A549 (cell line): ENCODE measurements at regions not wholly inside any gene's neighbourhood (a gene's known extent, or its start where the extent isn't known, plus 50 kb on each side); places are given as distances from the start of the nearest gene placed in this dataset.

Experiments
- ATAC-seq, 2 experiments: fragments of 200-7000 bp in 1 of 2; fragments of >200 bp in 1 of 2; cut with Nextera tagmentation in 1 of 2; cut with Tn5 transposase in 1 of 2; 3 replicates each; pipeline versions ENCODE4 v1.8.0 to v1.9.1; 2018 to 2020; ENCODE audit warnings: mild to moderate bottlenecking in 1 of 2, moderate library complexity in 1 of 2
- CTCF ChIA-PET: fragments of 300-600 bp; sonication (Branson Sonifier 250); formaldehyde crosslinking; extraction: SDS; loops from one replicate; lab custom pipeline; 2021; ENCODE audit warnings: antibody characterized with exemption, inconsistent platforms; lab: Yijun Ruan, JAX
- POLR2A ChIA-PET: fragments of 350-600 bp; formaldehyde crosslinking; extraction: SDS; loops from one replicate; lab custom pipeline; 2021; ENCODE audit warnings: antibody characterized with exemption, inconsistent platforms; lab: Yijun Ruan, JAX
- DNase-seq, 2 experiments: peaks; one replicate each; pipeline versions ENCODE4 v3.0.0 to v3.0.0-alpha.2; 2011 to 2016; ENCODE audit warnings: low read depth in 1 of 2, low spot score in 1 of 2
- FAIRE-seq: peaks from 2 replicates; lab custom pipeline; 2011; peaks lifted over from hg19 to GRCh38; lab: Jason Lieb, UNC
- H3K27ac ChIP-seq, 2 experiments: fragments of >200 bp; sonication (Bioruptor Twin); formaldehyde crosslinking; 3 replicates each; pipeline ENCODE4 v1.5.1; 2016 to 2017
- H3K4me1 ChIP-seq: fragments of >200 bp; sonication (Bioruptor Twin); formaldehyde crosslinking; 3 replicates; pipeline ENCODE4 v1.6.1; 2016
- H3K4me2 ChIP-seq: fragments of >200 bp; sonication (Bioruptor Twin); formaldehyde crosslinking; 3 replicates; pipeline ENCODE4 v1.6.1; 2016
- H3K4me3 ChIP-seq: fragments of >200 bp; sonication (Bioruptor Twin); formaldehyde crosslinking; 3 replicates; pipeline ENCODE4 v1.5.1; 2016
- H3K9me3 ChIP-seq: fragments of >200 bp; sonication (Bioruptor Twin); formaldehyde crosslinking; 3 replicates; pipeline ENCODE4 v1.6.1; 2016
- BHLHE40 ChIP-seq: IDR thresholded peaks from 2 replicates; pipeline ENCODE4 v1.6.1; 2012; ENCODE audit warnings: low read depth, low read length, inconsistent platforms
- CBX2 ChIP-seq: fragments of 200-600 bp; sonication (generic); IDR thresholded peaks from 2 replicates; pipeline ENCODE4 v1.6.1; 2016; ENCODE audit warnings: low read depth, mild to moderate bottlenecking, borderline replicate concordance
- CBX8 ChIP-seq: fragments of 200-600 bp; sonication (generic); IDR thresholded peaks from 2 replicates; pipeline ENCODE4 v1.6.1; 2016
- CEBPB ChIP-seq, 2 experiments: fragments of >200 bp in 1 of 2; sonication (Bioruptor Twin) in 1 of 2; formaldehyde crosslinking in 1 of 2; IDR thresholded peaks; 2 replicates each; pipeline ENCODE4 v1.6.1; 2012 to 2016
- CHD2 ChIP-seq: fragments of 150-350 bp; IDR thresholded peaks from 2 replicates; pipeline ENCODE4 v1.6.1; 2014; ENCODE audit warnings: low read length; ENCODE audit not compliant: partially characterized antibody
- CHD4 ChIP-seq: fragments of 200-600 bp; sonication (generic); IDR thresholded peaks from 2 replicates; pipeline ENCODE4 v1.6.1; 2016; ENCODE audit warnings: antibody characterized with exemption, mild to moderate bottlenecking, borderline replicate concordance
- E2F6 ChIP-seq: IDR thresholded peaks from 2 replicates; pipeline ENCODE4 v1.6.1; 2012; ENCODE audit warnings: low read depth, borderline replicate concordance
- ESRRA ChIP-seq: fragments of 150-350 bp; IDR thresholded peaks from 2 replicates; pipeline ENCODE4 v1.6.1; 2014; ENCODE audit warnings: mild to moderate bottlenecking, low read length, borderline replicate concordance
- FOSB ChIP-seq: fragments of 250-450 bp; sonication (Bioruptor Pico); IDR thresholded peaks from 2 replicates; pipeline ENCODE4 v1.5.0; 2020; ENCODE audit warnings: mild to moderate bottlenecking, moderate library complexity
- FOSL2 ChIP-seq, 2 experiments: fragments of 450-650 bp in 1 of 2; fragments of >200 bp in 1 of 2; sonication (Bioruptor Twin) in 1 of 2; formaldehyde crosslinking; IDR thresholded peaks; 2 replicates each; pipeline versions ENCODE4 v1.5.0 to v1.6.1; 2016 to 2020; ENCODE audit warnings: mild to moderate bottlenecking in 1 of 2, moderate library complexity in 1 of 2
- GATA3 ChIP-seq: IDR thresholded peaks from 2 replicates; pipeline ENCODE4 v1.6.1; 2012; ENCODE audit warnings: borderline replicate concordance
- HOXB13 ChIP-seq: fragments of 250-450 bp; sonication (Bioruptor Pico); IDR thresholded peaks from 2 replicates; pipeline ENCODE4 v1.5.0; 2020; ENCODE audit warnings: low read depth, mild to moderate bottlenecking, moderate library complexity
- HOXB5 ChIP-seq: fragments of 250-450 bp; sonication (Bioruptor Pico); IDR thresholded peaks from 2 replicates; pipeline ENCODE4 v1.5.0; 2020; ENCODE audit warnings: mild to moderate bottlenecking, moderate library complexity
- MAFK ChIP-seq: fragments of 450-650 bp; IDR thresholded peaks from 2 replicates; pipeline ENCODE4 v1.6.1; 2014; ENCODE audit not compliant: partially characterized antibody
- NR3C1 ChIP-seq: fragments of >200 bp; sonication (Bioruptor Twin); formaldehyde crosslinking; IDR thresholded peaks from 3 replicates; pipeline ENCODE4 v1.6.1; 2017
- RAD21 ChIP-seq, 2 experiments: fragments of >200 bp in 1 of 2; sonication (Bioruptor Twin) in 1 of 2; formaldehyde crosslinking in 1 of 2; IDR thresholded peaks in 1 of 2; conservative IDR thresholded peaks in 1 of 2; 2 replicates in 1 of 2; 3 replicates in 1 of 2; pipeline ENCODE4 v1.6.1; 2012 to 2018; ENCODE audit warnings: inconsistent platforms in 1 of 2
- RFX5 ChIP-seq: fragments of 450-650 bp; IDR thresholded peaks from 2 replicates; pipeline ENCODE4 v1.7.1; 2014; ENCODE audit warnings: antibody characterized with exemption, mild to moderate bottlenecking, moderate library complexity
- RNF2 ChIP-seq: fragments of 200-600 bp; sonication (generic); IDR thresholded peaks from 2 replicates; pipeline ENCODE4 v1.6.1; 2016; ENCODE audit warnings: low read depth, mild to moderate bottlenecking, antibody characterized with exemption, moderate library complexity, borderline replicate concordance
- SMC3 ChIP-seq: fragments of >200 bp; sonication (Bioruptor Twin); formaldehyde crosslinking; IDR thresholded peaks from 3 replicates; pipeline ENCODE4 v1.6.1; 2018; ENCODE audit warnings: inconsistent platforms
- WGBS: methylation state at CpG from one replicate; pipeline ENCODE4 v1.1.6; 2017; ENCODE audit errors: missing lambda C conversion rate; 5-methylcytosine and 5-hydroxymethylcytosine counted together
- TF ChIP-seq, protein P1 (sequence below): fragments of 150-350 bp; IDR thresholded peaks from 2 replicates; pipeline ENCODE4 v1.6.1; 2014; ENCODE audit warnings: low read depth, mild to moderate bottlenecking, low read length
- TF ChIP-seq, protein P2 (sequence below): fragments of 250-450 bp; sonication (Bioruptor Pico); IDR thresholded peaks from 2 replicates; pipeline ENCODE4 v1.5.0; 2020; ENCODE audit warnings: low read depth, mild to moderate bottlenecking, moderate library complexity

DNA sequence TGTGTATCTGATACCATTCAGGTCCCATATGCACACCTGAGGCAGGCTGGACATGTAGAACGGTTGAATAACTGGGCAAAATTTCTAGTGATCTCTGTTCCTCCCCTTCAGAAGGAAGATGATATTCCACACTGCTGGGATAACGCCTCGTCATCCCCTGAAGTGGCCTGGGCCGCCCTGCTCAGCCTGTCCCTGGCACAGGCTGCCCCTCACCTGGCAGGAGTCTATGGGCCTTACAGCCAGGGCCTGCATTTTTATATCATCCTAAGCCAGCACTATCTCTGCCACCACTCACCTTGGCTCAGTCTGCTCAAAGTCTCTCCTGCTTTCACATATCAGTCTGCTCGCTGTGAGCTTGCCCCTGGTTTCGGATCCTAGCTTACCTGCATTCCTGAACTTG, 209.2 kb downstream of the CSNK2A3 start:
- no peak for FAIRE-seq
- POLR2A ChIA-PET = no interaction called here

GRCh38 chr11:11142430-11142829, 210.6 kb downstream of the CSNK2A3 start:
- Histone ChIP-seq H3K9me3 (no peaks in the 10 kb centered on the region), H3K27ac (no peak overlapping the region), H3K4me1 (no peaks in the 10 kb centered on the region), H3K4me2 (no peak overlapping the region), H3K4me3 (no peak overlapping the region)
- no peak for FAIRE-seq
- ChIA-PET CTCF (interaction anchor here (1.6 kb wide), 1 partner anchor 35 kb away, joined by 5 read pairs; no protein-coding TSS in a partner anchor), POLR2A (no interaction called here)
- no peak for TF ChIP-seq CEBPB (IDR thresholded peaks at IDR 0.05)
- no peak for TF ChIP-seq ESRRA
- no peak for TF ChIP-seq RNF2
- no peak for TF ChIP-seq FOSL2 (IDR thresholded peaks at IDR 0.05)
- no peak for TF ChIP-seq FOSL2 (CRISPR knock-in tag; IDR thresholded peaks at IDR 0.05)
- no peak for DNase-seq
- WGBS = 72% methylated on average over 4 of the region's 4 CpGs
- no peak for ATAC-seq

More for the DNA sequence above, 209.2 kb downstream of the CSNK2A3 start:
- CTCF ChIA-PET = interaction anchor here (1.1 kb wide), 1 partner anchor 40 kb away, joined by 3 read pairs; no protein-coding TSS in a partner anchor
- Histone ChIP-seq H3K4me3 (no peak overlapping the region), H3K4me2 (no peak overlapping the region)
- 79% methylated on average over 6 of the region's 6 CpGs for WGBS
- no peak for DNase-seq
- no peak for TF ChIP-seq BHLHE40
- no peak for TF ChIP-seq NR3C1
- TF ChIP-seq, all 56 proteins: peak for 0
- H3K9me3 ChIP-seq = no peaks in the 10 kb centered on the region
- ATAC-seq = no peak
- no peaks in the 10 kb centered on the region for H3K4me1 ChIP-seq
- H3K27ac ChIP-seq = no peak overlapping the region

DNA sequence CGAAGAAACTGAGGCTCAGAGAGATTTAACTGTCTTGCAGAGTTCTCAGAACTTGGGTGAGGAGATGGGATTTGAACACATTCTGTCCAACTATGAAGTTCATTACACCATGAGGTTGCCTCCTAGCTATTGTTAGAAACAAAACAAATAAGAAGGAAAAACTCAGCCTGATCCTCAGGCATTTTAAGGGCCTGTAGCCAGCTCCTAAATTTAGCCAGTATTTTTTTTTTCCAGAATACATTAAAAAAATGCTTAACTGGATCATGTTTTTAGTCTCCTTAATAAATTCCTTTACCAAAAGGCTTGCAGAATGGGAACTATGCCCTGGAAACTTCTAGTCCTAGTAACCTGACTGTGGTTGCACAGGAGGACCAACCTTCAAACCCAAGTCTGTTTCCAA, 212.0 kb downstream of the CSNK2A3 start:
- 8% methylated on average over 1 of the region's 1 CpG for WGBS
- no peak for ATAC-seq
- Histone ChIP-seq H3K27ac (no peak overlapping the region), H3K9me3 (no peaks in the 10 kb centered on the region), H3K4me1 (no peaks in the 10 kb centered on the region), H3K4me3 (no peak overlapping the region), H3K4me2 (no peak overlapping the region)
- CTCF ChIA-PET = interaction anchor here (0.6 to 1.6 kb wide), 3 partner anchors 37 to 622 kb away, joined by 3 to 5 read pairs (median 3); no protein-coding TSS in a partner anchor
- POLR2A ChIA-PET = no interaction called here
- FAIRE-seq = no peak
- TF ChIP-seq CBX8 = no peak
- TF ChIP-seq ESRRA = no peak
- no peak for TF ChIP-seq HOXB13 (CRISPR knock-in tag)
- TF ChIP-seq CHD4 = no peak
- no peak for TF ChIP-seq RFX5
- no peak for TF ChIP-seq RAD21 (conservative IDR thresholded peaks at IDR 0.05 in 1 of 2, IDR thresholded peaks at IDR 0.05 in 1 of 2)
- no peak for TF ChIP-seq CHD2
- TF ChIP-seq HOXB5 (CRISPR knock-in tag) = no peak
- TF ChIP-seq SMC3 = no peak
- no peak for TF ChIP-seq GATA3
- TF ChIP-seq FOSB = no peak
- no peak for TF ChIP-seq BHLHE40
- no peak for TF ChIP-seq NR3C1
- TF ChIP-seq MAFK = no peak
- TF ChIP-seq CBX2 = no peak
- TF ChIP-seq, protein P1, sequence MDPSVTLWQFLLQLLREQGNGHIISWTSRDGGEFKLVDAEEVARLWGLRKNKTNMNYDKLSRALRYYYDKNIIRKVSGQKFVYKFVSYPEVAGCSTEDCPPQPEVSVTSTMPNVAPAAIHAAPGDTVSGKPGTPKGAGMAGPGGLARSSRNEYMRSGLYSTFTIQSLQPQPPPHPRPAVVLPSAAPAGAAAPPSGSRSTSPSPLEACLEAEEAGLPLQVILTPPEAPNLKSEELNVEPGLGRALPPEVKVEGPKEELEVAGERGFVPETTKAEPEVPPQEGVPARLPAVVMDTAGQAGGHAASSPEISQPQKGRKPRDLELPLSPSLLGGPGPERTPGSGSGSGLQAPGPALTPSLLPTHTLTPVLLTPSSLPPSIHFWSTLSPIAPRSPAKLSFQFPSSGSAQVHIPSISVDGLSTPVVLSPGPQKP = no peak
- TF ChIP-seq E2F6 = no peak
- TF ChIP-seq, protein P2, sequence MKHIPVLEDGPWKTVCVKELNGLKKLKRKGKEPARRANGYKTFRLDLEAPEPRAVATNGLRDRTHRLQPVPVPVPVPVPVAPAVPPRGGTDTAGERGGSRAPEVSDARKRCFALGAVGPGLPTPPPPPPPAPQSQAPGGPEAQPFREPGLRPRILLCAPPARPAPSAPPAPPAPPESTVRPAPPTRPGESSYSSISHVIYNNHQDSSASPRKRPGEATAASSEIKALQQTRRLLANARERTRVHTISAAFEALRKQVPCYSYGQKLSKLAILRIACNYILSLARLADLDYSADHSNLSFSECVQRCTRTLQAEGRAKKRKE (CRISPR knock-in tag) = no peak
- DNase-seq = no peak
